Effector memory CD8-positive, alpha-beta T cell (primary cell): ENCODE measurements at regions not wholly inside any gene's neighbourhood (a gene's known extent, or its start where the extent isn't known, plus 50 kb on each side); places are given as distances from the start of the nearest gene placed in this dataset.

ENCODE experiments used
- ATAC-seq: fragments of 150-1000 bp; cut with Tn5 transposase; replicated peaks from 2 replicates; pipeline ENCODE4 v1.10.0; 2021; ENCODE audit warnings: mild to moderate bottlenecking, moderate library complexity
- DNase-seq, 3 experiments: peaks; one replicate each; pipeline ENCODE4 v3.0.0; 2021
- H3K27ac Mint-ChIP-seq, 2 donors: one replicate each; pipeline ENCODE4 v1.8.0; 2022; ENCODE audit warnings: mild to moderate bottlenecking in 2 of 2, mixed read lengths in 2 of 2, moderate library complexity in 2 of 2
- H3K27me3 Mint-ChIP-seq, 2 donors: one replicate each; pipeline ENCODE4 v1.8.0; 2022; ENCODE audit warnings: mixed read lengths in 2 of 2
- H3K36me3 Mint-ChIP-seq: one replicate; pipeline ENCODE4 v1.8.0; 2022; ENCODE audit warnings: mild to moderate bottlenecking, moderate library complexity, mixed read lengths; ENCODE audit not compliant: insufficient read depth
- H3K4me1 Mint-ChIP-seq, 2 donors: one replicate each; pipeline ENCODE4 v1.8.0; 2022; ENCODE audit warnings: low read depth in 2 of 2, mixed read lengths in 2 of 2
- H3K4me3 Mint-ChIP-seq, 2 donors: one replicate each; pipeline ENCODE4 v1.8.0; 2022; ENCODE audit warnings: mild to moderate bottlenecking in 2 of 2, mixed read lengths in 2 of 2, moderate library complexity in 2 of 2
- H3K9me3 Mint-ChIP-seq, 2 donors: one replicate each; pipeline ENCODE4 v1.8.0; 2022; ENCODE audit warnings: mixed read lengths in 2 of 2

- Mint-ChIP-seq H3K27ac (no peak overlapping the region), H3K27me3 (no peaks in the 10 kb centered on the region), H3K36me3 (no peaks in the 10 kb centered on the region), H3K9me3 (peaks cover 2 to 8% of the 10 kb centered on the region in 2 donors), H3K4me3 (no peak overlapping the region), H3K4me1 (no peaks in the 10 kb centered on the region)
- no peak for ATAC-seq
- no peak for DNase-seq
Observed at GRCh38 chr4:31923634-31924033, 1203.5 kb downstream of the PCDH7 start.

GRCh38 chr4:31929676-31930345 is 1209.6 kb downstream of the PCDH7 start:
- no peak overlapping the region for H3K27ac Mint-ChIP-seq
- H3K4me1 Mint-ChIP-seq: no peaks in the 10 kb centered on the region
- no peaks in the 10 kb centered on the region for H3K36me3 Mint-ChIP-seq
- no peak for DNase-seq
- H3K9me3 Mint-ChIP-seq: peaks cover 2 to 7% of the 10 kb centered on the region in 2 donors
- H3K4me3 Mint-ChIP-seq: no peak overlapping the region
- no peaks in the 10 kb centered on the region for H3K27me3 Mint-ChIP-seq
- no peak for ATAC-seq

- Mint-ChIP-seq H3K4me1 (no peaks in the 10 kb centered on the region), H3K4me3 (no peak overlapping the region), H3K36me3 (peaks cover 6% of the 10 kb centered on the region), H3K27ac (no peak overlapping the region), H3K27me3 (no peaks in the 10 kb centered on the region), H3K9me3 (peaks cover 6 to 8% of the 10 kb centered on the region in 2 donors)
- ATAC-seq: no peak
- no peak for DNase-seq
Observed at GRCh38 chr4:31946456-31946855, 1226.3 kb downstream of the PCDH7 start.

- Mint-ChIP-seq H3K4me3 (no peak overlapping the region), H3K27ac (no peak overlapping the region), H3K36me3 (peaks cover 6% of the 10 kb centered on the region), H3K27me3 (no peaks in the 10 kb centered on the region), H3K4me1 (no peaks in the 10 kb centered on the region), H3K9me3 (peaks cover 6 to 8% of the 10 kb centered on the region in 2 donors)
- DNase-seq (no peak), ATAC-seq (no peak)
Observed at GRCh38 chr4:31947101-31947500, 1226.9 kb downstream of the PCDH7 start.

GRCh38 chr4:31949045-31949444 is 1228.9 kb downstream of the PCDH7 start:
- Mint-ChIP-seq H3K4me1 (no peaks in the 10 kb centered on the region), H3K36me3 (peaks cover 6% of the 10 kb centered on the region), H3K27me3 (no peaks in the 10 kb centered on the region), H3K27ac (no peak overlapping the region), H3K9me3 (peaks cover 6 to 8% of the 10 kb centered on the region in 2 donors), H3K4me3 (no peak overlapping the region)
- DNase-seq (no peak), ATAC-seq (no peak)

- Mint-ChIP-seq H3K4me3 (no peak overlapping the region), H3K4me1 (no peaks in the 10 kb centered on the region), H3K36me3 (no peaks in the 10 kb centered on the region), H3K27ac (no peak overlapping the region), H3K27me3 (no peaks in the 10 kb centered on the region), H3K9me3 (peaks cover 0 to 8% of the 10 kb centered on the region in 2 donors)
- ATAC-seq: no peak
- DNase-seq: no peak
Observed at GRCh38 chr4:31955346-31955745, 1235.2 kb downstream of the PCDH7 start.

GRCh38 chr4:31959972-31960371 is 1239.8 kb downstream of the PCDH7 start:
- no peaks in the 10 kb centered on the region for H3K4me1 Mint-ChIP-seq
- H3K27me3 Mint-ChIP-seq: no peaks in the 10 kb centered on the region
- no peaks in the 10 kb centered on the region for H3K36me3 Mint-ChIP-seq
- peaks cover 0 to 10% of the 10 kb centered on the region in 2 donors for H3K9me3 Mint-ChIP-seq
- no peak overlapping the region for H3K4me3 Mint-ChIP-seq
- no peak for DNase-seq
- no peak for ATAC-seq
- no peak overlapping the region for H3K27ac Mint-ChIP-seq

- DNase-seq: no peak
- peaks cover 0 to 2% of the 10 kb centered on the region in 2 donors for H3K9me3 Mint-ChIP-seq
- no peaks in the 10 kb centered on the region for H3K36me3 Mint-ChIP-seq
- no peaks in the 10 kb centered on the region for H3K4me1 Mint-ChIP-seq
- no peak overlapping the region for H3K27ac Mint-ChIP-seq
- no peak overlapping the region for H3K4me3 Mint-ChIP-seq
- ATAC-seq: no peak
- no peaks in the 10 kb centered on the region for H3K27me3 Mint-ChIP-seq
Observed at GRCh38 chr4:31964685-31965084, 1244.5 kb downstream of the PCDH7 start.

GRCh38 chr4:31968842-31969241 is 1248.7 kb downstream of the PCDH7 start:
- Mint-ChIP-seq H3K27me3 (no peaks in the 10 kb centered on the region), H3K36me3 (peaks cover 2% of the 10 kb centered on the region), H3K4me3 (no peak overlapping the region), H3K27ac (no peak overlapping the region), H3K9me3 (peaks cover 0 to 2% of the 10 kb centered on the region in 2 donors), H3K4me1 (no peaks in the 10 kb centered on the region)
- ATAC-seq (no peak), DNase-seq (no peak)

GRCh38 chr4:31974490-31975002 is 1254.4 kb downstream of the PCDH7 start:
- Mint-ChIP-seq H3K36me3 (peaks cover 2% of the 10 kb centered on the region), H3K27me3 (no peaks in the 10 kb centered on the region), H3K9me3 (peaks cover 7 to 8% of the 10 kb centered on the region in 2 donors), H3K4me1 (no peaks in the 10 kb centered on the region), H3K27ac (no peak overlapping the region), H3K4me3 (no peak overlapping the region)
- no peak for ATAC-seq
- no peak for DNase-seq

- no peaks in the 10 kb centered on the region for H3K36me3 Mint-ChIP-seq
- no peak overlapping the region for H3K4me3 Mint-ChIP-seq
- H3K9me3 Mint-ChIP-seq: peaks cover 8 to 15% of the 10 kb centered on the region in 2 donors
- no peaks in the 10 kb centered on the region for H3K27me3 Mint-ChIP-seq
- no peak for ATAC-seq
- DNase-seq: no peak
- H3K27ac Mint-ChIP-seq: no peak overlapping the region
- H3K4me1 Mint-ChIP-seq: no peaks in the 10 kb centered on the region
Observed at GRCh38 chr4:31979988-31980387, 1259.8 kb downstream of the PCDH7 start.

- Mint-ChIP-seq H3K36me3 (no peaks in the 10 kb centered on the region), H3K27ac (no peak overlapping the region), H3K4me3 (no peak overlapping the region), H3K4me1 (no peaks in the 10 kb centered on the region), H3K27me3 (no peaks in the 10 kb centered on the region), H3K9me3 (peaks cover 6 to 15% of the 10 kb centered on the region in 2 donors)
- DNase-seq: no peak
- no peak for ATAC-seq
Observed at GRCh38 chr4:31983246-31983645, 1263.1 kb downstream of the PCDH7 start.

GRCh38 chr4:31983677-31984076 is 1263.5 kb downstream of the PCDH7 start:
- H3K9me3 Mint-ChIP-seq: peaks cover 4 to 11% of the 10 kb centered on the region in 2 donors
- H3K4me3 Mint-ChIP-seq: no peak overlapping the region
- ATAC-seq (no peak), DNase-seq (no peak)
- no peaks in the 10 kb centered on the region for H3K27me3 Mint-ChIP-seq
- no peak overlapping the region for H3K27ac Mint-ChIP-seq
- no peaks in the 10 kb centered on the region for H3K4me1 Mint-ChIP-seq
- no peaks in the 10 kb centered on the region for H3K36me3 Mint-ChIP-seq

GRCh38 chr4:31984872-31985271 is 1264.7 kb downstream of the PCDH7 start:
- no peak overlapping the region for H3K27ac Mint-ChIP-seq
- no peak overlapping the region for H3K4me3 Mint-ChIP-seq
- no peaks in the 10 kb centered on the region for H3K27me3 Mint-ChIP-seq
- H3K9me3 Mint-ChIP-seq: peaks cover 3 to 10% of the 10 kb centered on the region in 2 donors
- DNase-seq (no peak), ATAC-seq (no peak)
- no peaks in the 10 kb centered on the region for H3K36me3 Mint-ChIP-seq
- H3K4me1 Mint-ChIP-seq: no peaks in the 10 kb centered on the region
